ENCODE measurements at regions not wholly inside any gene's neighbourhood (a gene's known extent, or its start where the extent isn't known, plus 50 kb on each side); places are given as distances from the start of the nearest gene placed in this dataset.

DNA sequence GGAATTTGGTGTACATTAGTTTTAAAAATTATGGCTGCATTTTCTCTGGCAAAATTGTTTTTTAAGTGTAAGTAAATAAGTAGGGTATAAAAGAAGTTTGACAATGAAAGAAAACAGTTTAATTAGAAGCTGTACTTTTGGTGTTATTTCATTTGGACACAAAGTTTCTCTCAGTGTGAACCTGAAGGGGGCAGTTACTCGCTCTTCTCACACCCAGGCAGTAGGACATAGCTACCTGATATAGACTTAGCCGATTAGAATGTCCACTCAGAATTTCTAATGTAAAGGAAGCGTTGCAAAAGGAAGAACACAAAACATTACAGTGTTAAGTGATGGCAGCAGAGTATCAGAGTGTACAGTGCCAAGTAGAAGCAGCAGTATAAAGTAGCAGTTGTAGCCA lies 311.9 kb upstream of the TECRL start:
- no peak overlapping the region for H3K4me3 ChIP-seq (ENCODE audit: low read length)
- DNase-seq (ENCODE audit: low read depth) = no peak
- TF ChIP-seq CTCF (conservative IDR thresholded peaks at IDR 0.05; ENCODE audit: low read length) = no peak

GRCh38 chr4:64718091-64718490 lies 308.8 kb upstream of the TECRL start:
- DNase-seq (ENCODE audit: low read depth) = no peak
- H3K4me3 ChIP-seq (ENCODE audit: low read length) = no peak overlapping the region

GRCh38 chr4:64715741-64716140 lies 306.5 kb upstream of the TECRL start:
- no peak overlapping the region for H3K4me3 ChIP-seq (ENCODE audit: low read length)
- DNase-seq (ENCODE audit: low read depth) = no peak
- no peak for TF ChIP-seq CTCF (conservative IDR thresholded peaks at IDR 0.05; ENCODE audit: low read length)

More at GRCh38 chr4:64718091-64718490, 308.8 kb upstream of the TECRL start:
- no peak for TF ChIP-seq CTCF (conservative IDR thresholded peaks at IDR 0.05; ENCODE audit: low read length)

- TF ChIP-seq CTCF (conservative IDR thresholded peaks at IDR 0.05; ENCODE audit: low read length) = peak; percentile 49
- no peak overlapping the region for H3K4me3 ChIP-seq (ENCODE audit: low read length)
- DNase-seq (ENCODE audit: low read depth) = peak; percentile 24
These were observed 304.1 kb upstream of the TECRL start for GRCh38 chr4:64713256-64713840.

GRCh38 chr4:64712590-64712989 lies 303.3 kb upstream of the TECRL start:
- H3K4me3 ChIP-seq (ENCODE audit: low read length) = no peak overlapping the region
- DNase-seq (ENCODE audit: low read depth) = no peak
- no peak for TF ChIP-seq CTCF (conservative IDR thresholded peaks at IDR 0.05; ENCODE audit: low read length)

DNA sequence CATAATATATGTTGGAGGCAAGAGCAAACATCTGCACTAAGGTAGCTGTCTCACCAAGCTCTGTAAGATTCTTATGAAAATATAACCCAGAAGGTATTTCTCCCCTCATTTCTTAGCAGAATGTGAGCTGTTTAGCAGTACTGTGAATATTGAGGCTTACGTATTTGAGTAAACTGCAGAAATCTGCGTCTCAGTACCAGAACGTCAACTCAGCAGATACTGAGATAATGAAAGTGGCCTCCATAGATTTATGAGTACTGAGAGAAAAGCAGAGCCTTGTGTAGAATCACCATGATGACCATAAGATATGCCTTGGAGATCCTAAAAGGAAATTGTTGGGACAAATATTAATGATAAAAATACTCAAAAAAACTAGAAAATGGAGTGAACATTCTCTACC lies 296.7 kb upstream of the TECRL start:
- no peak for TF ChIP-seq CTCF (conservative IDR thresholded peaks at IDR 0.05; ENCODE audit: low read length)
- no peak overlapping the region for H3K4me3 ChIP-seq (ENCODE audit: low read length)
- DNase-seq (ENCODE audit: low read depth) = no peak

DNA sequence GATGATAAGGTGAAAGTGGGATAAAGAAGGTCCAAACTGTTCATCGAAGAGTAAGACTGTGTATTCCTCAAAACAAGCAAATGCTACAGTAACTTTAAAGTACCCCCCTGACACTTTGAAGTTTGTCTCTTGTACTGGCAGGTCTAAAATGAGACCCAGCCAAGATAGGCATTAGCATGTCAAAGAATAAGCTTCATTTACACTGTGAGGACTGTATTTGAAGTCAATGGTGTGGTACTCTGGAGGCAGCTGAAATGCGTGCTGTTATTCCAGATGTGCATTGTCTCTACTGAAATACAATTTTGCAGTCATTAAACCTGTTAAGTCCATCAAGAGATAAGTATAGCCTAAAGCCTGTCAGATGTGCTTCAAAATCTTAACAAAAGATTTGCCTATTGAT lies 288.9 kb upstream of the TECRL start:
- no peak for DNase-seq (ENCODE audit: low read depth)
- no peak for TF ChIP-seq CTCF (conservative IDR thresholded peaks at IDR 0.05; ENCODE audit: low read length)
- H3K4me3 ChIP-seq (ENCODE audit: low read length) = no peak overlapping the region

Data from AG10803 (cell line).